ENCODE measurements at regions not wholly inside any gene's neighbourhood (a gene's known extent, or its start where the extent isn't known, plus 50 kb on each side); places are given as distances from the start of the nearest gene placed in this dataset.

DNA sequence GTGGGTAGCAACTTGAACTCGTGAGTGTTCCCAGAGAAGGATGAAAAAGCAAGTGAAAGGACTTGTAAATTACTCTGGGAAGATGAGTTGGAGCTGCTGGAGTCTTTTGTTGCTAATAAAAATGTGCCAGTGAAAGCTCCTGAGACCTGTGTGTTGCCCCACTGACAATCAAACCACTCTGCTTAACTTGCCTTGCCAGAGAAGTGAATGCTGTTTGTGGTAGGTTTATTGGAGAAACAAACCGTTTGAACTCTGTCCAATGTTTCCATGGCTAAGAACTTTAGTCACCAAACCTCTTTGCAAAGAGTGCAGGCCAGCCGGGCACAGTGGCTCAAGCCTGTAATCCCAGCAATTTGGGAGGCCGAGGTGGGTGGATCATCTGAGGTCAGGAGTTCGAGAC, 586.9 kb downstream of the PCDH7 start:
- no peaks in the 10 kb centered on the region for H3K36me3 Mint-ChIP-seq
- no peak overlapping the region for H3K27ac Mint-ChIP-seq
- DNase-seq = no peak
- H3K4me1 Mint-ChIP-seq = no peaks in the 10 kb centered on the region
- peaks cover 4% of the 10 kb centered on the region for H3K9me3 Mint-ChIP-seq
- H3K4me3 Mint-ChIP-seq = no peak overlapping the region
- H3K27me3 Mint-ChIP-seq = no peaks in the 10 kb centered on the region

DNA sequence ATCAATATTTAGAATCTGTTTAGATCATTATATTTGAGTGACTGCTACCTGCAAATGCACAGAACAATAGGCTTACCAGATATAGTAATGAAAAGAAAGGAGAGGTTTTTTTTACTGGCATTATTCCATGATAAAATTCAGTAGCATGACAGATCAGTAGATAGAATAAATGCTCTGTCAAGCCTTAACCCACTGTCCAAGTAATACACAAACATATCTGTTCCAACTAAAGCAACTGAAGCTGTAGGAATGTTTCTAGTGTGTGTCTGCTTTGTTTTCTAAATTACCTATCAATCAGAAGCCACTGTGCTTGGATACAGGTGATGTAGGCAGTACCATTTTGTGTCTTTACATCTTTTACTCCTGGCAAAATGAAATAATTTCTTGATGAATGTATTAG, 604.6 kb downstream of the PCDH7 start:
- Mint-ChIP-seq H3K4me1 (no peaks in the 10 kb centered on the region), H3K4me3 (no peak overlapping the region), H3K9me3 (peaks cover 5% of the 10 kb centered on the region)

DNA sequence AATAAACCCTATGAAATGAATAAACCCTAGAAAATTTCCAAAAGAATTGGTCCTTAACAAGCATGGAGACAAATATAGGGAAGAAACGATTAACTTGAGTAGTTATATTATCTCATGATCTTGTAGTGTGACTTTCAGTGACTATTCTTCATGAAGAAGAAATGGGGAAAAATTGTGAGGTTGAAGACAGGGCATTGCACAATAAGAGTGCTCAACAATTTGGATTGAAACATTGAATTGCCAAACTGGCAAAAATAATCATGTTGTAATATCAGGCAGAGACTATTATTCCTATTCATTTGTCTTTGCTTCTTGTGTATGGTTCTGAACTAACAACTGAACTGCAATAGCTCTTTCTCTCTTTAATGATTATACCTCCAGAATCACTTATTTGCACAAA, 605.1 kb downstream of the PCDH7 start:
- Mint-ChIP-seq H3K4me3 (no peak overlapping the region), H3K4me1 (no peaks in the 10 kb centered on the region), H3K9me3 (peaks cover 9% of the 10 kb centered on the region), H3K36me3 (no peaks in the 10 kb centered on the region), H3K27me3 (no peaks in the 10 kb centered on the region), H3K27ac (no peak overlapping the region)
- no peak for DNase-seq

More for the DNA sequence above, 604.6 kb downstream of the PCDH7 start:
- Mint-ChIP-seq H3K36me3 (no peaks in the 10 kb centered on the region), H3K27ac (no peak overlapping the region), H3K27me3 (no peaks in the 10 kb centered on the region)
- DNase-seq = no peak

DNA sequence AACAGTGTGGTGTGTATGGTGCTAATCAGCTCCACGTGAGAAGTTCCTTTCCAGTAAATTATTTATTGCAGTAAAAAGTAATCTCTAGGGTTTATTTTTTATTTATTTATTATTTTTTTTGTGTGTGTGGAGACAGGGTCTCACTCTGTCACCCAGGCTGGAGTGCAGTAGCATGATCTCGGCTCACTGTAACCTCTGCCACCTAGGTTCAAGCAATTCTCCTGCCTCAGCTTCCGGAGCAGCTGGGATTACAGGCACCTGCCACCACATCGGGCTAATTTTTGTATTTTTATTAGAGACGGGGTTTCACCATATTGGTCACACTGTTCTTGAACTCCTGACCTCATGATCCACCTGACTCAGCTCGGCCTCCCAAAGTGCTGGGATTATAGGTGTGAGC, 606.9 kb downstream of the PCDH7 start:
- no peak for DNase-seq

DNA sequence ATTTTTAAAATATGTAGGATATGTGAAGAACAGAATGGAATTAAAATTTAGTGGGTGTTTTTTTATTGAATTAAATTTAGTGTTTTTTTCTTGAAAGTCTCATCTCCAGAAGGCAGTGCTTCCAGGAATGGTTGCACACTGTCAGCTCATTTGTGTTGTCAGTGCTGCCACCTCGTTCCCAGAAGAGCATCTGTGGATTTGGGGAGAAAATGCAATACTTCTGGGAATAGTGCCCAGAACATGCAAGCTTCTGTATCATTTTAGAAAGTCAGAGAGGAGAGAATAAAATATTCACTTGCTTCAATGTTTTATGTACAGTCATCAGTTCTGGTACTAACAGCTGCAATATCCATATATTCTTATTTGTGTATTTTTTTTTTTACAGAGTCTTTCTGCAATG, 608.8 kb downstream of the PCDH7 start:
- Mint-ChIP-seq H3K4me3 (no peak overlapping the region), H3K27ac (no peak overlapping the region), H3K9me3 (peaks cover 4% of the 10 kb centered on the region), H3K27me3 (no peaks in the 10 kb centered on the region), H3K4me1 (no peaks in the 10 kb centered on the region), H3K36me3 (no peaks in the 10 kb centered on the region)
- no peak for DNase-seq

More for the DNA sequence above, 606.9 kb downstream of the PCDH7 start:
- H3K27ac Mint-ChIP-seq = no peak overlapping the region
- no peaks in the 10 kb centered on the region for H3K4me1 Mint-ChIP-seq
- H3K4me3 Mint-ChIP-seq = no peak overlapping the region
- H3K9me3 Mint-ChIP-seq = peaks cover 5% of the 10 kb centered on the region
- H3K27me3 Mint-ChIP-seq = no peaks in the 10 kb centered on the region
- no peaks in the 10 kb centered on the region for H3K36me3 Mint-ChIP-seq

DNA sequence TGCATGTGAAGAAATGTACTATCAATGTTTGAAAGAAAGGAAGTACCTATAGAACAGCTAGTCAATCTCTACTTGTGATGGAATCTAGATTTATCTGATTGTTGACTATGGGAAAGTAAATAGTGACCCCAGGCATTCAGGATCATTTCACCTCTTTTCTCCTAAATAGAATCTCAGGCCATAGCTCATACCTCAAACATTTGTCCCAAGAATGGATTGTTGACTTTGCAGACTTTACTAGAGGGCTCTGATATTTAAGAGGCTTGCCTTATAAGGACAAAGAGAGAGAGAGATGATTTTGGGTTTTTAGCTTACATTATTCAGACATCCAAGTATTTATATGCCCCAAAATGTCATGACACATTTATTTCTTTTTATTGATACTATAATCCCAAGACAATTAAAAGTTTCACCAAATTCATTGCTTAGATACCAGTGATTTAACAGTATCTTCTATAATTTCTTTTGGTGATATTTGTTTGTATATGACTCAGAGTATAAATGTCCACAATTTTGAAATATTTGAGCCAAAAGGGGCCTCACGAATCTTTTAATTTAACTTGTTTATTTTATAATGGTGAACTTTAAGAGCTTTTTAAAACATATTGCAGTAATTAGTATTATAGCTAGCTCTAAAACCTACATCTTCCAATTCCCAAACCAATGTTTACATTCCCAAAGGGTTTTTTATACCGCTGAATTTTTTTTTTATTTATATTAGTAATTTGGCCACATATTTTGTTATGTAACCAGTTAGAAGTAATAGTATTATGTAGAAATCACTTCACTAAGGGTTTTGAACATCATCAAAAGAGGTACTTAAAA, 614.1 kb downstream of the PCDH7 start:
- H3K4me1 Mint-ChIP-seq = no peaks in the 10 kb centered on the region
- H3K36me3 Mint-ChIP-seq = no peaks in the 10 kb centered on the region
- H3K27me3 Mint-ChIP-seq = no peaks in the 10 kb centered on the region
- H3K4me3 Mint-ChIP-seq = no peak overlapping the region
- no peak overlapping the region for H3K27ac Mint-ChIP-seq
- H3K9me3 Mint-ChIP-seq = peaks cover 4% of the 10 kb centered on the region
- DNase-seq = no peak

DNA sequence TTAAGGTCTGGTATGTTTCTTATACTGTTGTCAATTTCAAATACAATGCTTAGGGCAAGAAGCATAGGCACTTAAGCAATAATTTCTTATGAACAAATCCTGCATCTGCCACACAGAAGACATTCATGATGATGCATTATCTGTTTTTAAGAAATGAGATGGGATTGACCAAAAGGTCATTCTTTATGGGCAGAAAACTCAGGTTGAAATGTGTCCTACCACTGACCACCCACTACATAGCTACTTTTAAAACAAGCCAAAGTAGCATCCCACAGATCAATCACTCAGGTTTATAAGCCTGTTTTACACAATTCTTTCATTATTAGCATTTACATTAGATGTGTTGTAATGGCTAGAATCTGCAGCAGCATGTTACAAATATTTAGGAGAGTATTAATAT, 617.8 kb downstream of the PCDH7 start:
- Mint-ChIP-seq H3K9me3 (peaks cover 8% of the 10 kb centered on the region), H3K27me3 (no peaks in the 10 kb centered on the region), H3K4me3 (no peak overlapping the region), H3K4me1 (no peaks in the 10 kb centered on the region), H3K36me3 (no peaks in the 10 kb centered on the region), H3K27ac (no peak overlapping the region)
- no peak for DNase-seq

DNA sequence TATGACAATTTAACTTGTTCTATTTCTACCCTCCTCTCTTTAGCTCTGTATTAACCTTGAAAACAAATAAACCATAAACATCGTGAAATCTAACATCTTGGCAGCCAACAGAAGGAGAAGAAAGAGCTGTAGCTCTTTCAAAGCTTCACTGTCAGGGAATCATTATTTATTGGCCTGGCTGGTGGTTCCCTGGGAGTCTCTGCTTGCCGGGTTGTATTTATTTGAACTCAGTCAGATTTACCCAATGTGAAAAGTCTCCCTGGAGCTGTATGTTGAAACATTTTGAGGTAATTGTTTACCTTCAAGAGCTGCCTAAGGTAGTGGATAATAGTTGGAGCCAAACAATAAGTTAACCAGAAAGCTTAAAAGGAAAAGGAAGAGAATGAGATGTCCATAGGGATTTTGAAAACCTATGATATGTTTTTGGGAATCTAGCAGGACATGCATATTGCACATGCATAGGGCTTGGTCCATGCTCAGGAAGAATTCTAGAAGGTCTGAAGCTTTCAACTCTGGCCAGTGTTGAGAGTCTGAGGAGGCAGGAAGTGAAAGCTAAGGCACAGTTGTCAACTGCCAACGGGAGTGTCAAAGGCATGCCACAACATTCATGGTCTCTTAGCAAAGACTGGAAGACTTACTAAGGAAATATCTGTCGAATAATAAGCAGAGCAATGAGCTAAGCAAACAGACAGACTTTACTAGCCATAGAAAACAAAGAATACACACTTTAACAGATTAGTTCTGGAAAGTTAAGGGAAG, 621.6 kb downstream of the PCDH7 start:
- no peaks in the 10 kb centered on the region for H3K27me3 Mint-ChIP-seq
- DNase-seq = no peak
- H3K9me3 Mint-ChIP-seq = peaks cover 8% of the 10 kb centered on the region
- H3K27ac Mint-ChIP-seq = no peak overlapping the region
- H3K4me3 Mint-ChIP-seq = no peak overlapping the region
- no peaks in the 10 kb centered on the region for H3K4me1 Mint-ChIP-seq
- no peaks in the 10 kb centered on the region for H3K36me3 Mint-ChIP-seq

DNA sequence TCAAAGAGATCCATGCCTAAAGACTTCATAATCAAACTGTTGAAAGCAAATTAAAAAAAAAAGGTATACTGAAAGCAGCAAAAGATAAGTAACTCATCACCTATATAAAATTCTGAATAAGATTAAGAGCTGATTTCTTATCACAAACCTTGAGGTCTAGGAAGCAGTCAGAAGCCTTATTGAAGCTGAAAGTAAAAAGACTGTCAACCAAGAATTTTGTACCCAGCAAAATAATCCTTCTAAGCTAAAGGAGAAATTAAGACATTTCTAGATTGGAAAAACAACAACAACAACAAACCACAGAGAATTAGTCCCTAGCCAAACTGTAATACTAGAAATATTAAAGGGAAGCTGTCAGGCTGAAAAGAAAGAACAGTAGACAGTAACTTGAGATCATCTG, 622.9 kb downstream of the PCDH7 start:
- no peaks in the 10 kb centered on the region for H3K36me3 Mint-ChIP-seq
- no peak overlapping the region for H3K4me3 Mint-ChIP-seq
- no peak for DNase-seq
- H3K27ac Mint-ChIP-seq = no peak overlapping the region
- H3K9me3 Mint-ChIP-seq = peaks cover 8% of the 10 kb centered on the region
- H3K27me3 Mint-ChIP-seq = no peaks in the 10 kb centered on the region
- no peaks in the 10 kb centered on the region for H3K4me1 Mint-ChIP-seq

DNA sequence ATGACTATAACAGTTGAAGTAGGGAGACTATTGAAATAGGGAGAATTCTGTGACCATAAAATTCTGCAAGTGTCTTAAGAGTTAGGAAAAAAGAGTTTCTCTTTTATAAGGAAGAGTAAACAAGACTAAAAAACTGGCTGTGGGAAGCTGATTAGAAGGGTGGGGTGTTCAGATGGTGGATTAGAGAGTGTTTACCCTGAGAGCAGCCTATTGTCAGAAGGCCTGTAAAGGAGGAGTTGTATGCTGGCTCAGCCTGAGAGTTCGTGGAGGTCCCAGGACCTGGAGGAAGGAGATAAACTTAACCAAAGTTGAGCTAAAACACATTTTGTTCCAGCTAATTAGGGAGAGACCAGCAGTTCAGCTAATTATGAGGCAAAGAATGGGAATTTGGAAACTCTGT, 629.7 kb downstream of the PCDH7 start:
- no peaks in the 10 kb centered on the region for H3K36me3 Mint-ChIP-seq
- no peaks in the 10 kb centered on the region for H3K4me1 Mint-ChIP-seq
- H3K9me3 Mint-ChIP-seq = no peaks in the 10 kb centered on the region
- no peaks in the 10 kb centered on the region for H3K27me3 Mint-ChIP-seq
- H3K27ac Mint-ChIP-seq = no peak overlapping the region
- DNase-seq = no peak
- no peak overlapping the region for H3K4me3 Mint-ChIP-seq

DNA sequence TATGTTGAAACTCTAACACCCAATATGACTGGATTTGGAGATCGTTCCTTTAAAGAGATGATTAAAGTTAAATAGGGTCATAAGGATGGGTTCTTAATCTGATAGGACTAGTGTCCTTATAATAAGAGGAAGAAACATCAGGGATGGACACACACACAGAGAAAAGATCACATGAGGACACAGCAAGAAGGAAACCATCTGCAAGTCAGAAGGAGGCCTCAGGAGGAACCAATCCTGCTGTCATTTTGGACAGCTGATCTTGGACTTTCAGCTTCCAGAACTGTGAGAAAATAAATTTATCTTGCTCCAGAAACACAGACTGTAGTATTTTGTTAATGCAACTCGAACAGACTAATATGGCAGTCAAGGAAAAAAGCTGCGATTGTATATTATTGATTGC, 631.5 kb downstream of the PCDH7 start:
- Mint-ChIP-seq H3K27me3 (no peaks in the 10 kb centered on the region), H3K36me3 (no peaks in the 10 kb centered on the region), H3K4me3 (no peak overlapping the region), H3K9me3 (no peaks in the 10 kb centered on the region), H3K27ac (no peak overlapping the region), H3K4me1 (no peaks in the 10 kb centered on the region)
- DNase-seq = no peak

DNA sequence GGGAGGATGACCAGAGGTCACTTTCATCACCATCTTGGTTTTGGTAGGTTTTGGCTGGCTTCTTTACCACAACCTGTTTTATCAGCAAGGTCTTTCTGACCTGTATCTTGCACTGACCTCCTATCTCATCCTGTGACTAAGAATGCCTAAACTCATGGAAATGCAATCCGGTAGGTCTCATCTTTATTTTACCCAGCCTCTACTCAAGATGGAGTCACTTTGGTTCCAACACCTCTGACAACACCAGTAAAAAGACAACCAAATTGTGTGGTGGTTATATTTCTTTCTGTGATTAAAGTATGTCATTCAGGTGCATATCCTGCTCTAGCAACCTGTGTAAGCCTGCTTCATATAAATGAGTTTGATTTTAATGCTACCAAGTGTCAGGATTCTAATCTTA, 636.7 kb downstream of the PCDH7 start:
- Mint-ChIP-seq H3K27ac (no peak overlapping the region), H3K4me3 (no peak overlapping the region), H3K4me1 (no peaks in the 10 kb centered on the region), H3K36me3 (no peaks in the 10 kb centered on the region), H3K27me3 (no peaks in the 10 kb centered on the region), H3K9me3 (no peaks in the 10 kb centered on the region)
- DNase-seq = no peak

DNA sequence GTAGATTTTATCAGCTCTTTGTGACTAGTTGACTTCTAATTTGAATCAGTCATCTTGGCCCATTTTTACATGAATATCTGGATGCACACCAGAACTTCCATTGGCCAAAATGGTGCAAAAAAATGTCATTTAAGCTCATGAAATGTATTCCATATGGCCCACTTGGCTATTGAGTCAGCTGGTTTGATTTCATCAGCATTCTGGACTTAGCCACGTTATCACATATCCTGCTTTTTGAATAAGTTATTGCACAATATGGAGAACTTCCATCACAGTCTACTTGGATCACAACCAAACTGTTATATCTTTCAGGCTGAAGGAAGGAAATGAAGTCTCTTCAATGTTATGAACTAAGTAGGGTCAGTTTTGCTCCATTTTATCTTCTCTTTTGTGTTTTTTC, 640.6 kb downstream of the PCDH7 start:
- Mint-ChIP-seq H3K36me3 (no peaks in the 10 kb centered on the region), H3K4me1 (no peaks in the 10 kb centered on the region), H3K27ac (no peak overlapping the region), H3K4me3 (no peak overlapping the region), H3K27me3 (no peaks in the 10 kb centered on the region), H3K9me3 (no peaks in the 10 kb centered on the region)
- DNase-seq = no peak

DNA sequence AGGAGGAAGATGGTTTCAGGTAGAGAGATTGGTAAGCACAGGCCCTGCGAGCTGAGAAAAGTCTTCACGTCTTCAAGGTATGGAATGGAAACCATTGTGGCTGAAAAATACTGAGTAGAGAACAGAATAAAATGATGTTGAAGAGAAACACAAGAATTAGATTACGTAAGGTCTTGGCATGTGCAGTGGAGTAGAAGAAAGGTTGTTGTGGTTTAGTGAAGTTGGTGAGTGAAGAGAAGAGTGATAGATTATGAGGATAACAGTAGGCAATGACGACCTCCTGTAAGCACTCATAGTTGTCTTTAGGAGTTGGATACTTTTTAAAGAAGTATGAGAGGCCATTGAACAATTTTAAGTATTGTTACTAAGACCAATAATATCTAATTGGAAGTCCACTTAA, 642.6 kb downstream of the PCDH7 start:
- H3K9me3 Mint-ChIP-seq = no peaks in the 10 kb centered on the region
- H3K4me3 Mint-ChIP-seq = no peak overlapping the region
- no peaks in the 10 kb centered on the region for H3K27me3 Mint-ChIP-seq
- no peak for DNase-seq
- H3K4me1 Mint-ChIP-seq = no peaks in the 10 kb centered on the region
- no peaks in the 10 kb centered on the region for H3K36me3 Mint-ChIP-seq
- no peak overlapping the region for H3K27ac Mint-ChIP-seq

DNA sequence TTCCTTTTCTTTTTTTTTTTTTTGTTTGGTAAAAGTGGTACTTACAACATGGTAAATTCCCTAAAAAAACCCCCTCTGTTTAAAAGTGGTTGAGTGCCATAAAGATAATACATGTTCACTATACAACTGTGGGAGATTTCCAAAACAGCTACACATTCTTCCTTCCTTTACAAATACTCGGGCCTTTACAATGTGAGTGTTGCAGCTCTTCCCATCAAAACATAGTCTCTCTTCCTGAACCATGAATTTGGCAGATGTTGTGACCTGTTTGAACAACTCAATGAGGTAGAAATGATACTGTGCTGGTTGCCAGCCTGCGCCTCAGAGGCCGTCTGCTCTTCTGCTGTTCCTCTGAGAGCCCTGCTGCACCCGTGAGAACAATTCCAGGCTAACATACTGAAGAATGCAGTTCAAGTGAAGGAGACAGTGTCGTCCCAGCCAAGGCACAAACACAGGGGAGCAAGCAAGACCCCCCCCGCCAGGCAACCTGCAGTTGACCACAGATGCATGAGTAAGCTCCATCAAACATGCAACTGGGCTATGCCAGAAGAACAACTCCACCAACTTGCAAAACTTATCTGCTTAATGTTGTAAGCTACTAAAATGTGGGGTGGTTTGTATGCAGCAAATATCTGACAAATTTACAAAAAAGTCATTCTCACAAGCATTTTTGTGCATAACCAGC, 645.0 kb downstream of the PCDH7 start:
- DNase-seq = no peak
- no peak overlapping the region for H3K27ac Mint-ChIP-seq
- no peaks in the 10 kb centered on the region for H3K36me3 Mint-ChIP-seq
- no peaks in the 10 kb centered on the region for H3K27me3 Mint-ChIP-seq
- H3K4me1 Mint-ChIP-seq = no peaks in the 10 kb centered on the region
- H3K4me3 Mint-ChIP-seq = no peak overlapping the region
- H3K9me3 Mint-ChIP-seq = no peaks in the 10 kb centered on the region
